OCI-LY7 (cell line): ENCODE measurements at regions not wholly inside any gene's neighbourhood (a gene's known extent, or its start where the extent isn't known, plus 50 kb on each side); places are given as distances from the start of the nearest gene placed in this dataset.

ENCODE experiments used
- CTCF ChIP-seq: fragments of 200-600 bp; sonication (generic); conservative IDR thresholded peaks from 2 replicates; pipeline ENCODE4 v1.5.1; 2014; ENCODE audit warnings: mild to moderate bottlenecking, antibody characterized with exemption, low read length, moderate library complexity, mixed read lengths
- EZH2phosphoT487 ChIP-seq: fragments of 200-600 bp; sonication (generic); IDR thresholded peaks from 2 replicates; pipeline ENCODE4 v1.6.1; 2018; ENCODE audit warnings: low read depth, borderline replicate concordance, mild to moderate bottlenecking, mixed run types, antibody characterized with exemption, low read length, moderate library complexity, mixed read lengths

- TF ChIP-seq CTCF (no peak), EZH2phosphoT487 (no peak)
These were observed 647.3 kb upstream of the DEFB115 start for GRCh38 chr20:30610029-30610693.
